Nephron (organoid): ENCODE measurements at regions not wholly inside any gene's neighbourhood (a gene's known extent, or its start where the extent isn't known, plus 50 kb on each side); places are given as distances from the start of the nearest gene placed in this dataset.

Source experiments
- H3K27ac Mint-ChIP-seq, 3 experiments: 2 replicates each; pipeline ENCODE4 v1.8.0; 2020; ENCODE audit warnings: mixed read lengths in 3 of 3, mild to moderate bottlenecking in 2 of 3, moderate library complexity in 1 of 3
- H3K27me3 Mint-ChIP-seq: 2 replicates; pipeline ENCODE4 v1.8.0; 2021; ENCODE audit warnings: low read depth, mild to moderate bottlenecking, moderate library complexity, mixed read lengths
- H3K36me3 Mint-ChIP-seq: 2 replicates; pipeline ENCODE4 v1.8.0; 2020; ENCODE audit warnings: low read depth, mixed read lengths
- H3K4me1 Mint-ChIP-seq: 2 replicates; pipeline ENCODE4 v1.8.0; 2020; ENCODE audit warnings: mixed read lengths
- H3K4me3 Mint-ChIP-seq, 3 experiments: 2 replicates each; pipeline ENCODE4 v1.8.0; 2020; ENCODE audit warnings: mild to moderate bottlenecking in 3 of 3, mixed read lengths in 3 of 3, moderate library complexity in 2 of 3
- H3K9me3 Mint-ChIP-seq: 2 replicates; pipeline ENCODE4 v1.8.0; 2020; ENCODE audit warnings: mixed read lengths
- TF ChIP-seq, protein P1 (sequence below), 3 experiments: fragments of 200-600 bp; sonication (generic); IDR thresholded peaks; one replicate each; pipeline ENCODE4 v1.5.0; 2021; ENCODE audit warnings: antibody characterized with exemption in 3 of 3; ENCODE audit not compliant: unreplicated experiment in 3 of 3

DNA sequence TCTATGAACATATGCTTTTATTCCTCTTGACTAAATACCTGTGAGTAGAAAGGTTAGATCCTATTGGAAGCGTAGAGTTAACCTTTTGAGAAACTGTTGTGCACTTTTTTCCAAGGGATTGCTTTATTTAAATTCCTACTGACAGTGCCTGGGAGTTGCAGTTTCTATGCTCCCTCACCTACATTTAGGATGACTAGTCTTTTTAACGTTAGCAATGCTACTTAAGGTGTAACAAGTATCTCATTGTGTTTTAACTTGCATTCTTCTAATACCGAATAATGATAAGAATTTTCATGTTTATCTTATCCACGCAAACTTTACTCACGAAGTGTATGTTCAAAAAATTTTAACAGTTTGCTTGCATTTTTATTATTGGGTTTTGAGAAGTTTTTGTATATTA is 1123.9 kb upstream of the PCDH7 start:
- peaks cover 11% of the 10 kb centered on the region for H3K9me3 Mint-ChIP-seq
- H3K27ac Mint-ChIP-seq, result no peak overlapping the region
- no peaks in the 10 kb centered on the region for H3K27me3 Mint-ChIP-seq
- no peaks in the 10 kb centered on the region for H3K36me3 Mint-ChIP-seq
- H3K4me3 Mint-ChIP-seq, result no peak overlapping the region
- TF ChIP-seq, protein P1, sequence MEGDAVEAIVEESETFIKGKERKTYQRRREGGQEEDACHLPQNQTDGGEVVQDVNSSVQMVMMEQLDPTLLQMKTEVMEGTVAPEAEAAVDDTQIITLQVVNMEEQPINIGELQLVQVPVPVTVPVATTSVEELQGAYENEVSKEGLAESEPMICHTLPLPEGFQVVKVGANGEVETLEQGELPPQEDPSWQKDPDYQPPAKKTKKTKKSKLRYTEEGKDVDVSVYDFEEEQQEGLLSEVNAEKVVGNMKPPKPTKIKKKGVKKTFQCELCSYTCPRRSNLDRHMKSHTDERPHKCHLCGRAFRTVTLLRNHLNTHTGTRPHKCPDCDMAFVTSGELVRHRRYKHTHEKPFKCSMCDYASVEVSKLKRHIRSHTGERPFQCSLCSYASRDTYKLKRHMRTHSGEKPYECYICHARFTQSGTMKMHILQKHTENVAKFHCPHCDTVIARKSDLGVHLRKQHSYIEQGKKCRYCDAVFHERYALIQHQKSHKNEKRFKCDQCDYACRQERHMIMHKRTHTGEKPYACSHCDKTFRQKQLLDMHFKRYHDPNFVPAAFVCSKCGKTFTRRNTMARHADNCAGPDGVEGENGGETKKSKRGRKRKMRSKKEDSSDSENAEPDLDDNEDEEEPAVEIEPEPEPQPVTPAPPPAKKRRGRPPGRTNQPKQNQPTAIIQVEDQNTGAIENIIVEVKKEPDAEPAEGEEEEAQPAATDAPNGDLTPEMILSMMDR (IDR thresholded peaks at IDR 0.05; ENCODE audit: unreplicated experiment in 3 of 3), result no peak
- no peaks in the 10 kb centered on the region for H3K4me1 Mint-ChIP-seq

DNA sequence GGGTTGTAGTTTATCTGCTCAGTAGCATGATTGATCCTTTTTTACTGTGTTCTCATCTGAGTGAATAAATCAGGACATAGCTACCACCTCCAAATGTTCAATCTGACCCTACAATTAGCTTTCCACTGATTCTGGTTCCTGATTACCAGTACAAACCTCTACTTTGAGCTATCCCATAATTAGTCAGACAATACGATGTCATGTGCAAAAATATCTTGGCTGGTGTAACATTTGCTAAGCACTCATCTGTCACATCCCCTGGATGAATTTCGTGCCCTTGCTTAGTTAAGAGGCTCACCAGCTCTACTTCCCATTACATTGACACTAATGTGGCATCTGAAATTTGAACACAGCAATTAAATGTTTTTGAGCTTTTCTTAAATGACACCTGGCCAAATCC is 1101.0 kb upstream of the PCDH7 start:
- TF ChIP-seq, protein P1 (IDR thresholded peaks at IDR 0.05; ENCODE audit: unreplicated experiment in 3 of 3), result no peak
- H3K4me3 Mint-ChIP-seq, result no peak overlapping the region
- H3K9me3 Mint-ChIP-seq, result no peaks in the 10 kb centered on the region
- no peaks in the 10 kb centered on the region for H3K36me3 Mint-ChIP-seq
- H3K27me3 Mint-ChIP-seq, result no peaks in the 10 kb centered on the region
- no peaks in the 10 kb centered on the region for H3K4me1 Mint-ChIP-seq
- no peak overlapping the region for H3K27ac Mint-ChIP-seq

DNA sequence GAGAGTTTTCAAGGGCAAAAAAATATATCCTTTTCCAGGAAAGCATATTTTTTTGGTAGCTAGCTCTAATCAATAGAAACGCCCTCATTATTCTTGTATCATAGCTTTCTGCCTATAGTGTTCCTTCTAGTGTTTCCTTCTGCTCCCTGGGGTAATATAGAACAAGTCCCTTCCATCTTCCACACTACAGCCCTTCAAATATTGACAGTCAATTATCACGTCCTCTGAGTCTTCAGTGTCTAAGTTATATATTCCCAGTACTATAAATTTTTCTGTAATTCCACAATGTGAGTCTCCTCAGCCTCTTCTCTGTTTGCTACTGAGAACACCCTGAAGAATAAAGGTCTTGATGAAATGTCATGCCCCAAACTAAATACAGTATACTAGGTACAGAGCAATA is 1088.0 kb upstream of the PCDH7 start:
- TF ChIP-seq, protein P1 (IDR thresholded peaks at IDR 0.05; ENCODE audit: unreplicated experiment in 3 of 3), result no peak
- H3K36me3 Mint-ChIP-seq, result no peaks in the 10 kb centered on the region
- H3K9me3 Mint-ChIP-seq, result peaks cover 2% of the 10 kb centered on the region
- no peaks in the 10 kb centered on the region for H3K27me3 Mint-ChIP-seq
- no peak overlapping the region for H3K27ac Mint-ChIP-seq
- no peak overlapping the region for H3K4me3 Mint-ChIP-seq
- no peaks in the 10 kb centered on the region for H3K4me1 Mint-ChIP-seq

DNA sequence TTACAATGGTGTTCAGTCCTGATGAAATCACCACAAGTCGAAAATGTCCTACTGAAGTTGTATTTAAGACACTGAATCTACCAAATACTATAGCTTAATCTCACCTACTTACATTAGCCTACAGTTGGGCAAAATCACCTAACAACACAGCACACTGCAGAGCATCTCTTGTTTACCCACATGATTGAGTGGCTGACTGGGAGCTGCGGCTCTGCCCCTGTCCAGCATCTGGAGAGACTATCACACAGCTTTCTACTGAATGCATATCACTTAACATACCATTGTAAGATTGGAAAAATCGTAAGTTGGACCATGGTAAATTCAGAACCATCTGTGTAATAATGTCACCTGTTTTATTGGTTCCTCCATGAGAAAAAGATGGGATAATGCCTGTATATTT is 1083.2 kb upstream of the PCDH7 start:
- TF ChIP-seq, protein P1 (IDR thresholded peaks at IDR 0.05; ENCODE audit: unreplicated experiment in 3 of 3), result no peak
- H3K27me3 Mint-ChIP-seq, result no peaks in the 10 kb centered on the region
- no peaks in the 10 kb centered on the region for H3K36me3 Mint-ChIP-seq
- H3K27ac Mint-ChIP-seq, result no peak overlapping the region
- peaks cover 2% of the 10 kb centered on the region for H3K9me3 Mint-ChIP-seq
- no peak overlapping the region for H3K4me3 Mint-ChIP-seq
- no peaks in the 10 kb centered on the region for H3K4me1 Mint-ChIP-seq

DNA sequence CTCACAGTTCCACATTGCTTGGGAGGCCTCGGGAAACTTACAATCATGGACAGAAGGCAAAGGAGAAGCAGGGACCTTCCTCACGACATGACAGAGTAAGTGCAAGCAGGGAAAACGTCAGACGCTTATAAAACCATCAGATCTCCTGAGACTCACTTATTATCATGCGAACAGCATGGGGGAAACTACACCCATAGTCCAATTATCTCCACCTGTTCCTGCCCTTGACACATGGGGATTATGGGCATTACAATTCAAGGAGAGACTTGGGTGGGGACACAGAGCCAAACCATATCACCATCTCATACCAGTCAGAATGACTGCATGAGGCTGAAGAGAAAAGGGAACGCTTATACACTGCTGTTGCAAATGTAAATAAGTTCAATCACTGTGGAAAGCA is 1066.9 kb upstream of the PCDH7 start:
- Mint-ChIP-seq H3K4me3 (no peak overlapping the region), H3K36me3 (no peaks in the 10 kb centered on the region), H3K27ac (no peak overlapping the region), H3K9me3 (no peaks in the 10 kb centered on the region), H3K27me3 (no peaks in the 10 kb centered on the region), H3K4me1 (no peaks in the 10 kb centered on the region)
- TF ChIP-seq, protein P1 (IDR thresholded peaks at IDR 0.05; ENCODE audit: unreplicated experiment in 3 of 3), result no peak

DNA sequence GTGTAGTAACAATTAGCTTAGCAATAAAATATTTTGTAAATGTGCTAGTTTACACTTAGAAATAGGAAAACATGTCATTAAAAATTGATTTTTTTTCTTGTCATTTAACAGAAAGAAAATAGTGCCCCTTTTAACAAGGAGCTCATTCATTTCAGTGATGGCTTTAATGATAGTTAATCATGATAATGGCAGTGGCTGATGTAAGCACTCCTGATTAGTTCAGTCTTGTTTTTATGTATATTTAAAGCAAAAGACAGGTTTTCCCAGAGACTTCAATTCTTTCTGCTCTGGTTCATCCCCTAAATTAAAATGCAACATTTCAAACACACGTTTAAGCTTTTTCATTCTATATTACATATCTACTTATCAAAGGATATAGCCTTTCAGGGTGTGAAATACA is 1039.5 kb upstream of the PCDH7 start:
- H3K4me3 Mint-ChIP-seq, result no peak overlapping the region
- no peaks in the 10 kb centered on the region for H3K36me3 Mint-ChIP-seq
- H3K27ac Mint-ChIP-seq, result no peak overlapping the region
- TF ChIP-seq, protein P1 (IDR thresholded peaks at IDR 0.05; ENCODE audit: unreplicated experiment in 3 of 3), result no peak
- peaks cover 4% of the 10 kb centered on the region for H3K9me3 Mint-ChIP-seq
- H3K4me1 Mint-ChIP-seq, result no peaks in the 10 kb centered on the region
- H3K27me3 Mint-ChIP-seq, result peaks cover 6% of the 10 kb centered on the region
